ENCODE measurements at regions not wholly inside any gene's neighbourhood (a gene's known extent, or its start where the extent isn't known, plus 50 kb on each side); places are given as distances from the start of the nearest gene placed in this dataset.

- TF ChIP-seq CTCF (IDR thresholded peaks at IDR 0.05; ENCODE audit: control extremely low read depth, extremely low read depth, low read depth, missing control alignments), result no peak
- POLR2A ChIA-PET, result no interaction called here
- CTCF ChIA-PET, result no interaction called here
- no peak for DNase-seq (ENCODE audit: extremely low spot score)
These were observed 438.8 kb upstream of the CDH20 start for GRCh38 chr18:60894254-60894945.

GRCh38 chr18:60895181-60895580 is 438.0 kb upstream of the CDH20 start:
- ChIA-PET CTCF (interaction anchor here (1.1 kb wide), 1 partner anchor 9 kb away, joined by 5 read pairs; no protein-coding TSS in a partner anchor), POLR2A (no interaction called here)
- no peak for DNase-seq (ENCODE audit: extremely low spot score)
- TF ChIP-seq CTCF (IDR thresholded peaks at IDR 0.05; ENCODE audit: control extremely low read depth, extremely low read depth, low read depth, missing control alignments), result no peak

- no peak for TF ChIP-seq CTCF (IDR thresholded peaks at IDR 0.05; ENCODE audit: control extremely low read depth, extremely low read depth, low read depth, missing control alignments)
- CTCF ChIA-PET, result no interaction called here
- no peak for DNase-seq (ENCODE audit: extremely low spot score)
- POLR2A ChIA-PET, result no interaction called here
These were observed 435.1 kb upstream of the CDH20 start for GRCh38 chr18:60898111-60898510.

GRCh38 chr18:60905699-60906098 is 427.5 kb upstream of the CDH20 start:
- DNase-seq (ENCODE audit: extremely low spot score), result no peak
- no peak for TF ChIP-seq CTCF (IDR thresholded peaks at IDR 0.05; ENCODE audit: control extremely low read depth, extremely low read depth, low read depth, missing control alignments)
- POLR2A ChIA-PET, result no interaction called here
- CTCF ChIA-PET, result interaction anchor here (1.4 kb wide), 1 partner anchor 9 kb away, joined by 3 read pairs; no protein-coding TSS in a partner anchor

- ChIA-PET POLR2A (no interaction called here), CTCF (interaction anchor here (1.7 kb wide), 1 partner anchor 14 kb away, joined by 3 read pairs; no protein-coding TSS in a partner anchor)
- no peak for TF ChIP-seq CTCF (IDR thresholded peaks at IDR 0.05; ENCODE audit: control extremely low read depth, extremely low read depth, low read depth, missing control alignments)
- no peak for DNase-seq (ENCODE audit: extremely low spot score)
These were observed 422.7 kb upstream of the CDH20 start for GRCh38 chr18:60910534-60910933.

GRCh38 chr18:60911504-60911903 is 421.7 kb upstream of the CDH20 start:
- POLR2A ChIA-PET, result no interaction called here
- TF ChIP-seq CTCF (IDR thresholded peaks at IDR 0.05; ENCODE audit: control extremely low read depth, extremely low read depth, low read depth, missing control alignments), result no peak
- no peak for DNase-seq (ENCODE audit: extremely low spot score)
- CTCF ChIA-PET, result interaction anchor here (1.7 kb wide), 1 partner anchor 15 kb away, joined by 3 read pairs; no protein-coding TSS in a partner anchor

Data from GM10248 (cell line).